B cell (primary cell): ENCODE measurements at regions not wholly inside any gene's neighbourhood (a gene's known extent, or its start where the extent isn't known, plus 50 kb on each side); places are given as distances from the start of the nearest gene placed in this dataset.

ENCODE experiments used
- ATAC-seq: fragments of 200-7000 bp; cut with Tn5 transposase; one replicate; pipeline ENCODE4 v1.10.0; 2021; ENCODE audit warnings: low read depth, mild to moderate bottlenecking, moderate number of reproducible peaks, moderate library complexity
- CTCF ChIA-PET: fragments of 350-600 bp; sonication (Branson Sonifier 250); formaldehyde crosslinking; loops from one replicate; lab custom pipeline; 2021; ENCODE audit warnings: antibody characterized with exemption, inconsistent platforms; lab: Charles Lee
- POLR2A ChIA-PET: fragments of 350-600 bp; sonication (Branson Sonifier 250); formaldehyde crosslinking; loops from one replicate; lab custom pipeline; 2021; ENCODE audit warnings: antibody characterized with exemption; lab: Charles Lee
- DNase-seq: peaks from one replicate; pipeline ENCODE4 v3.0.0; 2013
- H2AFZ ChIP-seq: 2 replicates; pipeline ENCODE4 v1.6.1; 2012; ENCODE audit warnings: mild to moderate bottlenecking, low read depth, low read length; ENCODE audit not compliant: insufficient read depth, poor library complexity, severe bottlenecking
- H3K27ac ChIP-seq, 2 donors: 1 replicate in 1 of 2; 2 replicates in 1 of 2; pipeline ENCODE4 v1.5.1; 2012 to 2013; ENCODE audit warnings: low read length in 2 of 2, mild to moderate bottlenecking in 2 of 2, moderate library complexity in 1 of 2
- H3K27me3 ChIP-seq, 4 experiments: fragments of 200-600 bp in 1 of 4; sonication (generic) in 1 of 4; replicated peaks in 1 of 4; 1 replicate in 2 of 4; 2 replicates in 2 of 4; pipeline versions ENCODE4 v1.6.1 to v1.7.0; 2013 to 2016; ENCODE audit warnings: low read length in 3 of 4, mild to moderate bottlenecking in 2 of 4, mixed read lengths in 1 of 4, moderate library complexity in 1 of 4; ENCODE audit not compliant: insufficient read depth in 4 of 4, control insufficient read depth in 3 of 4; ENCODE audit errors: control extremely low read depth in 1 of 4
- H3K36me3 ChIP-seq, 2 experiments: replicated peaks in 1 of 2; 1 replicate in 1 of 2; 2 replicates in 1 of 2; pipeline versions ENCODE4 v1.6.1 to v1.7.1; 2013; ENCODE audit warnings: low read length in 1 of 2; ENCODE audit not compliant: insufficient read depth in 2 of 2, control insufficient read depth in 1 of 2; ENCODE audit errors: control extremely low read depth in 1 of 2, extremely low read depth in 1 of 2
- H3K4me1 ChIP-seq, 2 donors: fragments of 200-600 bp in 1 of 2; sonication (generic) in 1 of 2; 1 replicate in 1 of 2; 2 replicates in 1 of 2; pipeline versions ENCODE4 v1.5.1 to v1.6.1; 2013 to 2017; ENCODE audit warnings: low read length in 2 of 2; ENCODE audit not compliant: control insufficient read depth in 2 of 2, insufficient read depth in 2 of 2
- H3K4me2 ChIP-seq: replicated peaks from 2 replicates; pipeline ENCODE3; 2012; ENCODE audit warnings: mild to moderate bottlenecking, low read depth, low read length; ENCODE audit not compliant: poor library complexity, severe bottlenecking
- H3K4me3 ChIP-seq, 5 experiments: fragments of 200-600 bp in 1 of 5; sonication (generic) in 1 of 5; 1 replicate in 3 of 5; 2 replicates in 2 of 5; pipeline versions ENCODE4 v1.5.1 to v1.7.0; 2011 to 2016; ENCODE audit warnings: low read length in 4 of 5, mild to moderate bottlenecking in 4 of 5, low read depth in 2 of 5, control low read depth in 1 of 5, moderate library complexity in 1 of 5; ENCODE audit not compliant: insufficient read depth in 1 of 5; ENCODE audit errors: control extremely low read depth in 1 of 5, extremely low read depth in 1 of 5
- H3K79me2 ChIP-seq: fragments of 200-600 bp; sonication (generic); one replicate; pipeline ENCODE4 v1.6.0; 2016; ENCODE audit warnings: low read length; ENCODE audit not compliant: control insufficient read depth, insufficient read depth
- H3K9ac ChIP-seq: fragments of 200-600 bp; sonication (generic); 2 replicates; pipeline ENCODE4 v1.6.1; 2017; ENCODE audit warnings: mild to moderate bottlenecking, low read length, moderate library complexity
- H3K9me3 ChIP-seq, 3 donors: one replicate each; pipeline versions ENCODE4 v1.6.1 to v1.7.1; 2013; ENCODE audit warnings: low read length in 2 of 3; ENCODE audit not compliant: control insufficient read depth in 2 of 3, insufficient read depth in 1 of 3; ENCODE audit errors: control extremely low read depth in 1 of 3
- H4K20me1 ChIP-seq: 2 replicates; pipeline ENCODE4 v1.6.0; 2012; ENCODE audit warnings: mild to moderate bottlenecking, low read length; ENCODE audit not compliant: insufficient read depth, control insufficient read depth, poor library complexity, severe bottlenecking
- H3K27ac Mint-ChIP-seq: one replicate; pipeline ENCODE4 v1.8.0; 2021; ENCODE audit warnings: mixed read lengths
- H3K27me3 Mint-ChIP-seq: one replicate; pipeline ENCODE4 v1.8.0; 2021; ENCODE audit warnings: mixed read lengths
- H3K4me1 Mint-ChIP-seq: one replicate; pipeline ENCODE4 v1.8.0; 2021; ENCODE audit warnings: mixed read lengths
- H3K4me3 Mint-ChIP-seq: one replicate; pipeline ENCODE4 v1.8.0; 2021; ENCODE audit warnings: mixed read lengths
- H3K9me3 Mint-ChIP-seq: one replicate; pipeline ENCODE4 v1.8.0; 2022; ENCODE audit warnings: mixed read lengths; ENCODE audit not compliant: insufficient read depth
- EZH2 ChIP-seq: IDR thresholded peaks from 2 replicates; pipeline ENCODE4 v1.6.1; 2012; ENCODE audit warnings: borderline replicate concordance, low read depth, mild to moderate bottlenecking, moderate library complexity, low read length; ENCODE audit not compliant: insufficient read depth, poor library complexity, severe bottlenecking
- WGBS: methylation state at CpG from one replicate; pipeline ENCODE4 v1.1.5; 2013; ENCODE audit warnings: missing lambda C conversion rate; ENCODE audit not compliant: insufficient coverage; 5-methylcytosine and 5-hydroxymethylcytosine counted together
- intact Hi-C: fragments of 100-400 bp; cut with micrococcal nuclease; formaldehyde crosslinking; loops from one replicate; pipeline ENCODE4 v1.10.0; 2022
- TF ChIP-seq, protein P1 (sequence below): fragments of 200-600 bp; IDR thresholded peaks from one replicate; pipeline ENCODE4 v1.8.0; 2022; ENCODE audit warnings: antibody characterized with exemption, mild to moderate bottlenecking

GRCh38 chr6:140178520-140178919 lies 804.1 kb upstream of the CITED2 start:
- no peaks in the 10 kb centered on the region for H3K9me3 Mint-ChIP-seq
- intact Hi-C loops, result no loop called here
- no peak overlapping the region for H3K9ac ChIP-seq
- H3K27me3 Mint-ChIP-seq, result no peaks in the 10 kb centered on the region
- CTCF ChIA-PET, result no interaction called here
- POLR2A ChIA-PET, result no interaction called here
- no peaks in the 10 kb centered on the region for H3K9me3 ChIP-seq
- no peaks in the 10 kb centered on the region for H3K4me1 ChIP-seq
- H2AFZ ChIP-seq, result no peak overlapping the region
- no CpG with 5 or more reads among the region's 1 CpG for WGBS
- no peaks in the 10 kb centered on the region for H3K36me3 ChIP-seq
- H3K4me1 Mint-ChIP-seq, result no peaks in the 10 kb centered on the region
- H3K79me2 ChIP-seq, result no peaks in the 10 kb centered on the region
- H3K4me2 ChIP-seq, result no peak overlapping the region
- H3K4me3 ChIP-seq, result no peak overlapping the region
- H4K20me1 ChIP-seq, result no peaks in the 10 kb centered on the region
- H3K27me3 ChIP-seq, result no peaks in the 10 kb centered on the region
- TF ChIP-seq, protein P1, sequence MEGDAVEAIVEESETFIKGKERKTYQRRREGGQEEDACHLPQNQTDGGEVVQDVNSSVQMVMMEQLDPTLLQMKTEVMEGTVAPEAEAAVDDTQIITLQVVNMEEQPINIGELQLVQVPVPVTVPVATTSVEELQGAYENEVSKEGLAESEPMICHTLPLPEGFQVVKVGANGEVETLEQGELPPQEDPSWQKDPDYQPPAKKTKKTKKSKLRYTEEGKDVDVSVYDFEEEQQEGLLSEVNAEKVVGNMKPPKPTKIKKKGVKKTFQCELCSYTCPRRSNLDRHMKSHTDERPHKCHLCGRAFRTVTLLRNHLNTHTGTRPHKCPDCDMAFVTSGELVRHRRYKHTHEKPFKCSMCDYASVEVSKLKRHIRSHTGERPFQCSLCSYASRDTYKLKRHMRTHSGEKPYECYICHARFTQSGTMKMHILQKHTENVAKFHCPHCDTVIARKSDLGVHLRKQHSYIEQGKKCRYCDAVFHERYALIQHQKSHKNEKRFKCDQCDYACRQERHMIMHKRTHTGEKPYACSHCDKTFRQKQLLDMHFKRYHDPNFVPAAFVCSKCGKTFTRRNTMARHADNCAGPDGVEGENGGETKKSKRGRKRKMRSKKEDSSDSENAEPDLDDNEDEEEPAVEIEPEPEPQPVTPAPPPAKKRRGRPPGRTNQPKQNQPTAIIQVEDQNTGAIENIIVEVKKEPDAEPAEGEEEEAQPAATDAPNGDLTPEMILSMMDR, result no peak
- TF ChIP-seq EZH2, result no peak
- H3K4me3 Mint-ChIP-seq, result no peak overlapping the region
- H3K27ac Mint-ChIP-seq, result no peak overlapping the region
- H3K27ac ChIP-seq, result no peak overlapping the region
- no peak for DNase-seq
- ATAC-seq, result no peak

GRCh38 chr6:140176306-140176705 lies 801.9 kb upstream of the CITED2 start:
- no peak for DNase-seq
- H3K79me2 ChIP-seq, result no peaks in the 10 kb centered on the region
- no peak overlapping the region for H3K27ac ChIP-seq

More at GRCh38 chr6:140176306-140176705, 801.9 kb upstream of the CITED2 start:
- no peaks in the 10 kb centered on the region for H4K20me1 ChIP-seq
- H3K4me3 ChIP-seq, result no peak overlapping the region
- ChIA-PET POLR2A (no interaction called here), CTCF (no interaction called here)
- Mint-ChIP-seq H3K27ac (no peak overlapping the region), H3K27me3 (no peaks in the 10 kb centered on the region), H3K4me1 (no peaks in the 10 kb centered on the region), H3K9me3 (peaks cover 2% of the 10 kb centered on the region), H3K4me3 (no peak overlapping the region)
- H3K9me3 ChIP-seq, result peaks cover 0 to 7% (median 0%) of the 10 kb centered on the region in 3 donors
- H3K4me2 ChIP-seq, result no peak overlapping the region
- ATAC-seq, result no peak
- H3K9ac ChIP-seq, result no peak overlapping the region
- no peaks in the 10 kb centered on the region for H3K4me1 ChIP-seq
- TF ChIP-seq, protein P1, result no peak
- TF ChIP-seq EZH2, result no peak
- intact Hi-C loops, result no loop called here
- H2AFZ ChIP-seq, result no peak overlapping the region
- 100% methylated on average over 1 of the region's 1 CpG for WGBS
- H3K36me3 ChIP-seq, result no peaks in the 10 kb centered on the region
- H3K27me3 ChIP-seq, result no peaks in the 10 kb centered on the region
